H9 (cell line): ENCODE measurements at regions not wholly inside any gene's neighbourhood (a gene's known extent, or its start where the extent isn't known, plus 50 kb on each side); places are given as distances from the start of the nearest gene placed in this dataset.

ENCODE experiments used
- DNase-seq: peaks from one replicate; pipeline ENCODE4 v3.0.0-alpha.2; 2017
- H2AFZ ChIP-seq: one replicate; pipeline ENCODE4 v1.6.1; 2013; ENCODE audit warnings: mild to moderate bottlenecking, low read length, control low read depth, moderate library complexity
- H2AK5ac ChIP-seq: 2 replicates; pipeline ENCODE4 v1.6.1; 2013; ENCODE audit warnings: low read length, control low read depth, mixed read lengths; ENCODE audit not compliant: insufficient read length
- H2BK120ac ChIP-seq: one replicate; pipeline ENCODE4 v1.6.1; 2013; ENCODE audit warnings: low read depth, mild to moderate bottlenecking, low read length, control low read depth, inconsistent platforms; ENCODE audit not compliant: poor library complexity, severe bottlenecking
- H2BK12ac ChIP-seq: 2 replicates; pipeline ENCODE4 v1.6.1; 2013; ENCODE audit warnings: low read length, control low read depth, mixed read lengths, low read depth; ENCODE audit not compliant: insufficient read length
- H2BK15ac ChIP-seq: 2 replicates; pipeline ENCODE4 v1.6.1; 2013; ENCODE audit warnings: low read depth, low read length, control low read depth
- H2BK20ac ChIP-seq: one replicate; pipeline ENCODE4 v1.6.1; 2013; ENCODE audit warnings: low read depth, mild to moderate bottlenecking, low read length, control low read depth, inconsistent platforms; ENCODE audit not compliant: poor library complexity, severe bottlenecking
- H2BK5ac ChIP-seq: 2 replicates; pipeline ENCODE4 v1.6.1; 2013; ENCODE audit warnings: low read length, control low read depth, mixed read lengths; ENCODE audit not compliant: insufficient read length
- H3K14ac ChIP-seq: 2 replicates; pipeline ENCODE4 v1.6.1; 2013; ENCODE audit warnings: low read length, control low read depth; ENCODE audit not compliant: insufficient read depth
- H3K18ac ChIP-seq: 2 replicates; pipeline ENCODE4 v1.6.1; 2013; ENCODE audit warnings: low read depth, mild to moderate bottlenecking, mixed read lengths, low read length, control low read depth; ENCODE audit not compliant: insufficient read length
- H3K23ac ChIP-seq: 2 replicates; pipeline ENCODE4 v1.6.1; 2013; ENCODE audit warnings: low read length, control low read depth, mixed read lengths, low read depth; ENCODE audit not compliant: insufficient read length
- H3K23me2 ChIP-seq: 2 replicates; pipeline ENCODE4 v1.6.1; 2013; ENCODE audit warnings: low read depth, mild to moderate bottlenecking, mixed read lengths, low read length, control low read depth; ENCODE audit not compliant: insufficient read length, poor library complexity, severe bottlenecking
- H3K27ac ChIP-seq: 2 replicates; pipeline ENCODE4 v1.5.1; 2013; ENCODE audit warnings: low read length, control low read depth, mixed read lengths, low read depth; ENCODE audit not compliant: insufficient read length
- H3K27me3 ChIP-seq: 2 replicates; pipeline ENCODE4 v1.6.1; 2013; ENCODE audit warnings: low read length, control low read depth, inconsistent platforms; ENCODE audit not compliant: insufficient read depth
- H3K4ac ChIP-seq: 2 replicates; pipeline ENCODE4 v1.6.1; 2013; ENCODE audit warnings: low read depth, mild to moderate bottlenecking, control low read depth, inconsistent platforms, low read length, moderate library complexity
- H3K4me1 ChIP-seq: 2 replicates; pipeline ENCODE4 v1.6.1; 2013; ENCODE audit warnings: low read length, control low read depth, inconsistent platforms; ENCODE audit not compliant: insufficient read depth
- H3K4me2 ChIP-seq: 2 replicates; pipeline ENCODE4 v1.6.1; 2013; ENCODE audit warnings: low read length, control low read depth, mixed read lengths; ENCODE audit not compliant: insufficient read length, insufficient read depth
- H3K56ac ChIP-seq: 2 replicates; pipeline ENCODE4 v1.6.1; 2013; ENCODE audit warnings: low read depth, mild to moderate bottlenecking, mixed read lengths, low read length, control low read depth; ENCODE audit not compliant: insufficient read length
- H3K79me1 ChIP-seq: 2 replicates; pipeline ENCODE4 v1.6.1; 2013; ENCODE audit warnings: low read depth, mild to moderate bottlenecking, moderate library complexity, low read length, control low read depth, inconsistent platforms; ENCODE audit not compliant: insufficient read depth, poor library complexity, severe bottlenecking
- H3K79me2 ChIP-seq: 2 replicates; pipeline ENCODE4 v1.6.1; 2013; ENCODE audit warnings: low read length, control low read depth, inconsistent platforms; ENCODE audit not compliant: insufficient read depth
- H3K9ac ChIP-seq: 2 replicates; pipeline ENCODE4 v1.6.1; 2013; ENCODE audit warnings: low read length, control low read depth, mixed read lengths; ENCODE audit not compliant: insufficient read length; ENCODE audit errors: extremely low read depth
- H3K9me3 ChIP-seq: one replicate; pipeline ENCODE4 v1.6.1; 2013; ENCODE audit warnings: low read depth, low read length, inconsistent platforms; ENCODE audit not compliant: control insufficient read depth
- H3T11ph ChIP-seq: one replicate; pipeline ENCODE4 v1.6.1; 2013; ENCODE audit warnings: mild to moderate bottlenecking, low read length, control low read depth, inconsistent platforms
- H4K20me1 ChIP-seq: one replicate; pipeline ENCODE4 v1.6.1; 2013; ENCODE audit not compliant: control insufficient read depth, insufficient read length, insufficient read depth
- H4K5ac ChIP-seq: 2 replicates; pipeline ENCODE4 v1.6.1; 2013; ENCODE audit warnings: low read depth, mild to moderate bottlenecking, mixed read lengths, low read length, control low read depth; ENCODE audit not compliant: insufficient read length
- H4K8ac ChIP-seq: replicated peaks from 2 replicates; pipeline ENCODE4 v1.6.1; 2013; ENCODE audit warnings: low read length, control low read depth, mixed read lengths, low read depth; ENCODE audit not compliant: insufficient read length
- H4K91ac ChIP-seq: 2 replicates; pipeline ENCODE4 v1.6.1; 2013; ENCODE audit warnings: low read depth, mild to moderate bottlenecking, moderate library complexity, mixed read lengths, low read length, control low read depth; ENCODE audit not compliant: insufficient read length
- H3K27ac Mint-ChIP-seq, 3 experiments: 2 replicates in 2 of 3; 3 replicates in 1 of 3; pipeline ENCODE4 v1.8.0; 2020 to 2021; ENCODE audit warnings: mixed read lengths in 3 of 3, mild to moderate bottlenecking in 1 of 3, moderate library complexity in 1 of 3
- H3K27me3 Mint-ChIP-seq: 2 replicates; pipeline ENCODE4 v1.8.0; 2021; ENCODE audit warnings: low read depth, mild to moderate bottlenecking, moderate library complexity, mixed read lengths
- H3K36me3 Mint-ChIP-seq, 3 experiments: 2 replicates in 2 of 3; 3 replicates in 1 of 3; pipeline ENCODE4 v1.8.0; 2020 to 2021; ENCODE audit warnings: low read depth in 3 of 3, mixed read lengths in 3 of 3; ENCODE audit not compliant: insufficient read depth in 1 of 3
- H3K4me1 Mint-ChIP-seq, 2 experiments: 2 replicates each; pipeline ENCODE4 v1.8.0; 2020; ENCODE audit warnings: mixed read lengths in 2 of 2
- H3K4me3 Mint-ChIP-seq, 2 experiments: 2 replicates in 1 of 2; 3 replicates in 1 of 2; pipeline ENCODE4 v1.8.0; 2020 to 2021; ENCODE audit warnings: mild to moderate bottlenecking in 2 of 2, mixed read lengths in 2 of 2, moderate library complexity in 1 of 2
- H3K9me3 Mint-ChIP-seq, 2 experiments: 2 replicates in 1 of 2; 3 replicates in 1 of 2; pipeline ENCODE4 v1.8.0; 2020; ENCODE audit warnings: mild to moderate bottlenecking in 2 of 2, mixed read lengths in 2 of 2, moderate library complexity in 1 of 2
- WGBS: extraction: QIAGEN DNeasy Blood & Tissue Kit; methylation state at CpG from one replicate; pipeline ENCODE4 v1.1.7; 2013; ENCODE audit warnings: missing lambda C conversion rate, low lambda C conversion rate, mixed read lengths; ENCODE audit not compliant: insufficient read length; ENCODE audit errors: extremely low coverage; 5-methylcytosine and 5-hydroxymethylcytosine counted together
- TF ChIP-seq, protein P1 (sequence below): fragments of 200-600 bp; sonication (generic); conservative IDR thresholded peaks from 3 replicates; pipeline ENCODE4 v1.8.0; 2021; ENCODE audit warnings: antibody characterized with exemption, mild to moderate bottlenecking

DNA sequence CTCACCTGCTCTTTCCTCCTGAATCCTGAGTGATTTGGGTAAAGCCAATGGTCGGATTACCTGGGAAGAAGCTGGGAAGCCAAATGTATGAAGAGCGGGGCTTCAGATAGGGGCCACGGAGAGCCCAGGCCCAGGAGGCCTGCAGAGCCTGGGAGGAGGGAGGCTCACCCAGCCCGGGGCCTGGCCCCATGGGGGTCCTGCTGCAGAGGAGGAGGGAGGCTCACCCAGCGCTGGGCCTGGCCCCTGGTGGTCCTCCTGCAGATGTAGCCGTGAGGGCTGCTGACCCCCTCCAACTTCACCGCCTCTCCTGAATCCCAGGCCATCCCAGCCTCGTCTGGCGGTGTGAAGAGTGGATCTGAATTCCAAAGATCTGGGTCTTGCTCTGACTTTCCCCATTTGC lies 368.4 kb downstream of the THBS2 start:
- Histone ChIP-seq H3K27me3 (no peaks in the 10 kb centered on the region; the same call in 1 of the 2 replicates), H2BK120ac (no peak overlapping the region), H2AK5ac (no peak overlapping the region), H2BK5ac (no peak overlapping the region), H2BK12ac (no peak overlapping the region), H3K27ac (no peak overlapping the region), H3K9ac (no peak overlapping the region), H3K18ac (no peak overlapping the region), H4K8ac (no peak overlapping the region), H3K4me1 (no peaks in the 10 kb centered on the region), H3K79me2 (no peaks in the 10 kb centered on the region), H3K23ac (no peak overlapping the region), H3K4me2 (no peak overlapping the region), H4K91ac (no peak overlapping the region), H2BK20ac (no peak overlapping the region), H2AFZ (no peak overlapping the region), H2BK15ac (no peak overlapping the region), H3K9me3 (no peaks in the 10 kb centered on the region), H3K56ac (no peak overlapping the region), H3K4ac (no peak overlapping the region), H3K14ac (no peak overlapping the region), H3T11ph (no peak overlapping the region), H3K23me2 (no peaks in the 10 kb centered on the region), H4K20me1 (no peaks in the 10 kb centered on the region), H4K5ac (no peak overlapping the region), H3K79me1 (no peaks in the 10 kb centered on the region)
- WGBS, result no CpG with 5 or more reads among the region's 9 CpGs
- Mint-ChIP-seq H3K36me3 (0 out of 7 replicates have a peak, but pooled peaks cover 0 to 2% (median 0%) of the 10 kb centered on the region in 3 experiments), H3K27me3 (peaks cover 20% of the 10 kb centered on the region), H3K4me1 (peaks cover 5 to 8% of the 10 kb centered on the region in 2 experiments), H3K9me3 (peaks cover 0 to 5% of the 10 kb centered on the region in 2 experiments; a peak in 2 of 5 replicates), H3K27ac (no peak overlapping the region), H3K4me3 (no peak overlapping the region)
- TF ChIP-seq, protein P1, sequence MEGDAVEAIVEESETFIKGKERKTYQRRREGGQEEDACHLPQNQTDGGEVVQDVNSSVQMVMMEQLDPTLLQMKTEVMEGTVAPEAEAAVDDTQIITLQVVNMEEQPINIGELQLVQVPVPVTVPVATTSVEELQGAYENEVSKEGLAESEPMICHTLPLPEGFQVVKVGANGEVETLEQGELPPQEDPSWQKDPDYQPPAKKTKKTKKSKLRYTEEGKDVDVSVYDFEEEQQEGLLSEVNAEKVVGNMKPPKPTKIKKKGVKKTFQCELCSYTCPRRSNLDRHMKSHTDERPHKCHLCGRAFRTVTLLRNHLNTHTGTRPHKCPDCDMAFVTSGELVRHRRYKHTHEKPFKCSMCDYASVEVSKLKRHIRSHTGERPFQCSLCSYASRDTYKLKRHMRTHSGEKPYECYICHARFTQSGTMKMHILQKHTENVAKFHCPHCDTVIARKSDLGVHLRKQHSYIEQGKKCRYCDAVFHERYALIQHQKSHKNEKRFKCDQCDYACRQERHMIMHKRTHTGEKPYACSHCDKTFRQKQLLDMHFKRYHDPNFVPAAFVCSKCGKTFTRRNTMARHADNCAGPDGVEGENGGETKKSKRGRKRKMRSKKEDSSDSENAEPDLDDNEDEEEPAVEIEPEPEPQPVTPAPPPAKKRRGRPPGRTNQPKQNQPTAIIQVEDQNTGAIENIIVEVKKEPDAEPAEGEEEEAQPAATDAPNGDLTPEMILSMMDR, result no peak
- DNase-seq, result no peak
